Stimulated activated CD4-positive, alpha-beta T cell treated with anti-CD3 and anti-CD28 coated beads, Interleukin-15, amount 100 ng/mL, for 1 hour (primary cell): ENCODE measurements at regions not wholly inside any gene's neighbourhood (a gene's known extent, or its start where the extent isn't known, plus 50 kb on each side); places are given as distances from the start of the nearest gene placed in this dataset.
"Not testable (repeated sequence)": the region's sequence is repeated elsewhere in the genome, so short reads cannot be mapped to it uniquely, and the experiment has no call there.

Experiments used
- DNase-seq, 2 donors: peaks; one replicate each; pipeline ENCODE4 v3.0.0-alpha.2; 2020; ENCODE audit warnings: low read depth in 1 of 2, low spot score in 1 of 2

GRCh38 chr6:102981490-102982015 lies 1588.0 kb downstream of the GRIK2 start:
- no peak for DNase-seq

- DNase-seq = no peak
These were observed 1587.4 kb downstream of the GRIK2 start for GRCh38 chr6:102980951-102981350.

GRCh38 chr6:102961902-102962301 lies 1568.4 kb downstream of the GRIK2 start:
- DNase-seq = no peak

- DNase-seq = no peak
These were observed 1557.5 kb downstream of the GRIK2 start for GRCh38 chr6:102950967-102951366.

- DNase-seq = no peak
These were observed 1551.0 kb downstream of the GRIK2 start for GRCh38 chr6:102944475-102944874.

- DNase-seq = no peak
These were observed 1548.7 kb downstream of the GRIK2 start for GRCh38 chr6:102942206-102942605.

GRCh38 chr6:102936959-102937358 lies 1543.5 kb downstream of the GRIK2 start:
- no peak for DNase-seq

- no peak for DNase-seq
These were observed 1534.6 kb downstream of the GRIK2 start for GRCh38 chr6:102928109-102928508.

- no peak for DNase-seq
These were observed 1524.7 kb downstream of the GRIK2 start for GRCh38 chr6:102918161-102918560.

GRCh38 chr6:102911571-102911970 lies 1518.1 kb downstream of the GRIK2 start:
- no peak for DNase-seq

- not testable (repeated sequence) for DNase-seq
These were observed 1517.2 kb downstream of the GRIK2 start for GRCh38 chr6:102910701-102911139.

- DNase-seq = no peak
These were observed 1513.7 kb downstream of the GRIK2 start for GRCh38 chr6:102907181-102907580.

- no peak for DNase-seq
These were observed 1509.0 kb downstream of the GRIK2 start for GRCh38 chr6:102902471-102902870.

GRCh38 chr6:102895683-102896082 lies 1502.2 kb downstream of the GRIK2 start:
- no peak for DNase-seq

GRCh38 chr6:102885165-102885564 lies 1491.7 kb downstream of the GRIK2 start:
- DNase-seq = no peak

GRCh38 chr6:102853249-102853955 lies 1459.9 kb downstream of the GRIK2 start:
- DNase-seq = no peak

GRCh38 chr6:102848796-102849195 lies 1455.3 kb downstream of the GRIK2 start:
- DNase-seq = no peak

GRCh38 chr6:102848210-102848609 lies 1454.7 kb downstream of the GRIK2 start:
- DNase-seq = no peak

GRCh38 chr6:102841060-102841459 lies 1447.6 kb downstream of the GRIK2 start:
- no peak for DNase-seq

GRCh38 chr6:102832021-102832420 lies 1438.5 kb downstream of the GRIK2 start:
- DNase-seq = no peak

- no peak for DNase-seq
These were observed 1426.6 kb downstream of the GRIK2 start for GRCh38 chr6:102820098-102820497.

- no peak for DNase-seq
These were observed 1421.7 kb downstream of the GRIK2 start for GRCh38 chr6:102815207-102815606.
